H1 (cell line): ENCODE measurements at regions not wholly inside any gene's neighbourhood (a gene's known extent, or its start where the extent isn't known, plus 50 kb on each side); places are given as distances from the start of the nearest gene placed in this dataset.

ENCODE experiments used
- CTCF ChIP-seq, 3 experiments: IDR thresholded peaks; 1 replicate in 2 of 3; 2 replicates in 1 of 3; pipeline versions ENCODE4 v1.5.1 to v1.6.1; 2011; ENCODE audit warnings: low read length in 3 of 3, mild to moderate bottlenecking in 3 of 3, inconsistent platforms in 2 of 3, low read depth in 1 of 3, moderate library complexity in 1 of 3; ENCODE audit not compliant: insufficient read depth in 1 of 3; ENCODE audit errors: control extremely low read depth in 1 of 3
- E2F6 ChIP-seq: IDR thresholded peaks from 2 replicates; pipeline ENCODE4 v1.6.1; 2012; ENCODE audit warnings: inconsistent platforms
- JUND ChIP-seq: IDR thresholded peaks from 2 replicates; pipeline ENCODE4 v1.6.1; 2011; ENCODE audit warnings: mild to moderate bottlenecking, improper control_type of control experiment, low read length
- POLR2AphosphoS5 ChIP-seq: IDR thresholded peaks from 2 replicates; pipeline ENCODE4 v1.6.1; 2011; ENCODE audit warnings: low read depth, low read length
- RAD21 ChIP-seq, 2 experiments: IDR thresholded peaks in 1 of 2; conservative IDR thresholded peaks in 1 of 2; 2 replicates each; pipeline ENCODE4 v1.6.1; 2011; ENCODE audit warnings: low read depth in 2 of 2, low read length in 2 of 2, improper control_type of control experiment in 1 of 2, inconsistent platforms in 1 of 2, mild to moderate bottlenecking in 1 of 2, moderate library complexity in 1 of 2
- ZNF274 ChIP-seq: IDR thresholded peaks from 2 replicates; pipeline ENCODE4 v1.7.0; 2012; ENCODE audit warnings: low read length, borderline replicate concordance; ENCODE audit errors: extremely low read depth

DNA sequence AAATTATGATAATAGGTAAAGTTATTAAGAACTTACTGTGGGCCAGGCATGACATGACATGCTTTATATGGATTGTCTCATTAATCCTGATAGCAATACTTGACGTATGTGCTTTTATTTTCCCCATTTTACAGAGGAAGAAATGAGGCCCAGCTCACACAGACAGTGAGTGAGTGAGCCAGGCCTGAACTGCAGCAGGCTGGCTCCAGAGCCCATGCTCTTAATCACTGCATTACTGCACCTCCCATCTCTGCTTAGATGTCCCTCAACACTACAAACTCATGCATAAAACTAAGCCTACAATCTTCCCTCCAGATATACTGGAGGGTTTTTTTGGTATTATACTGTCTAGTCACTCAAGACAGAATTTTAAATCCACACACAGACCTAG, 68.5 kb upstream of the OSBPL3 start:
- TF ChIP-seq RAD21 (IDR thresholded peaks at IDR 0.05 in 1 of 2, conservative IDR thresholded peaks at IDR 0.05 in 1 of 2; ENCODE audit: low read depth in 2 of 2, low read length in 2 of 2) (no peak), CTCF (IDR thresholded peaks at IDR 0.05; ENCODE audit: control extremely low read depth in 1 of 3, insufficient read depth in 1 of 3, low read depth in 1 of 3, low read length in 3 of 3) (no peak), POLR2AphosphoS5 (no peak), ZNF274 (no peak), E2F6 (no peak), JUND (no peak)
